Liver (tissue), 3 donors: ENCODE measurements at regions not wholly inside any gene's neighbourhood (a gene's known extent, or its start where the extent isn't known, plus 50 kb on each side); places are given as distances from the start of the nearest gene placed in this dataset.

ENCODE experiments used
- CTCF ChIP-seq: fragments of 150-350 bp; IDR thresholded peaks from 2 replicates; pipeline ENCODE4 v1.5.1; 2017; ENCODE audit warnings: improper control_type of control experiment, low read depth, low read length; ENCODE audit not compliant: missing input control
- EGR1 ChIP-seq, 2 donors: IDR thresholded peaks; 2 replicates each; pipeline ENCODE4 v1.6.1; 2016 to 2018; ENCODE audit warnings: antibody characterized with exemption in 2 of 2, low read depth in 2 of 2
- GABPA ChIP-seq, 2 donors: IDR thresholded peaks in 1 of 2; conservative IDR thresholded peaks in 1 of 2; 2 replicates each; pipeline ENCODE4 v1.6.1; 2016; ENCODE audit warnings: antibody characterized with exemption in 2 of 2, mild to moderate bottlenecking in 1 of 2, moderate library complexity in 1 of 2
- HNF4A ChIP-seq, 2 donors: conservative IDR thresholded peaks; 2 replicates each; pipeline ENCODE4 v1.6.1; 2016; ENCODE audit warnings: antibody characterized with exemption in 2 of 2, mild to moderate bottlenecking in 2 of 2
- JUND ChIP-seq, 2 donors: IDR thresholded peaks; 2 replicates each; pipeline ENCODE4 v1.6.1; 2016; ENCODE audit warnings: antibody characterized with exemption in 2 of 2
- MAX ChIP-seq: IDR thresholded peaks from 2 replicates; pipeline ENCODE4 v1.6.1; 2016; ENCODE audit warnings: antibody characterized with exemption
- RAD21 ChIP-seq, 2 donors: IDR thresholded peaks; 2 replicates each; pipeline ENCODE4 v1.6.1; 2016; ENCODE audit warnings: antibody characterized with exemption in 2 of 2, mild to moderate bottlenecking in 2 of 2
- RXRA ChIP-seq, 2 donors: IDR thresholded peaks; 2 replicates each; pipeline ENCODE4 v1.6.1; 2017 to 2018; ENCODE audit warnings: antibody characterized with exemption in 2 of 2, mild to moderate bottlenecking in 1 of 2
- SP1 ChIP-seq: IDR thresholded peaks from 2 replicates; pipeline ENCODE4 v1.6.1; 2018; ENCODE audit warnings: antibody characterized with exemption, mild to moderate bottlenecking
- TAF1 ChIP-seq: conservative IDR thresholded peaks from 2 replicates; pipeline ENCODE4 v1.6.1; 2016; ENCODE audit warnings: antibody characterized with exemption, mild to moderate bottlenecking
- YY1 ChIP-seq: IDR thresholded peaks from 2 replicates; pipeline ENCODE4 v1.6.1; 2016; ENCODE audit warnings: antibody characterized with exemption, mild to moderate bottlenecking
- ZBTB33 ChIP-seq: IDR thresholded peaks from 2 replicates; pipeline ENCODE4 v1.6.1; 2016; ENCODE audit warnings: antibody characterized with exemption
- donor health status: healthy.
- donor health status: healthy.

GRCh38 chr2:19611491-19612332 lies 253.3 kb upstream of the OSR1 start:
- TF ChIP-seq CTCF (no peak), RXRA (IDR thresholded peaks at IDR 0.05) (peak in 1 of 2 donors; percentile 43), HNF4A (conservative IDR thresholded peaks at IDR 0.05) (peak; percentile 52 to 59), GABPA (IDR thresholded peaks at IDR 0.05 in 1 of 2, conservative IDR thresholded peaks at IDR 0.05 in 1 of 2) (no peak), ZBTB33 (no peak), YY1 (no peak), TAF1 (no peak), MAX (no peak), SP1 (peak; percentile 17), JUND (IDR thresholded peaks at IDR 0.05) (peak in 1 of 2 donors; percentile 33), EGR1 (IDR thresholded peaks at IDR 0.05; ENCODE audit: low read depth in 2 of 2) (no peak), RAD21 (IDR thresholded peaks at IDR 0.05) (no peak)
